ENCODE measurements at regions not wholly inside any gene's neighbourhood (a gene's known extent, or its start where the extent isn't known, plus 50 kb on each side); places are given as distances from the start of the nearest gene placed in this dataset.

DNA sequence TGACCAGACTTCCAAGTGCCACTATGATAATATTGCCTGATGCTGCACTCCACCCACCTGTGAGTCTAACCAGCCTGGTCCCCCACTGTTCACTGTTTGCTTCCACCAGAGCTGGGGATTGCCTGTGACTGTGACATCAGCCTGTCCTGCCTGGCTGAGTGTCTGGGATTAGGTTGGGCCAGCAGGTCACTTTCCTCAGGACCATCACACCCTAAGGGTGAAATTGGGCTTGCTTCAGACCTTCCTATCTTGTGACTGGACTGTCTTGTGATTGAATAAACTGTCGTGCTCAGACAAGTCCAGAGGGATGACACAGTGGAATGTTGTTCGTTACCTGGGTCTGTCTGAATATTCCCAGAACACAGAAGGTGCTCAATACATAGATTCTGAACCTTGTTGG, 87.4 kb upstream of the HK2 start:
- H3K9me3 ChIP-seq (ENCODE audit: control extremely low read depth in 1 of 3, control insufficient read depth in 2 of 3, insufficient read depth in 1 of 3, low read length in 2 of 3): no peaks in the 10 kb centered on the region

GRCh38 chr2:74747411-74748080, 86.4 kb upstream of the HK2 start:
- no peaks in the 10 kb centered on the region for H3K79me2 ChIP-seq (ENCODE audit: control insufficient read depth, insufficient read depth, low read length)

More for the DNA sequence above, 87.4 kb upstream of the HK2 start:
- no peak overlapping the region for H3K27ac ChIP-seq (ENCODE audit: low read length in 2 of 2)
- ATAC-seq (ENCODE audit: low read depth): no peak
- no peak overlapping the region for H2AFZ ChIP-seq (ENCODE audit: insufficient read depth, low read depth, low read length, poor library complexity, severe bottlenecking)
- Mint-ChIP-seq H3K9me3 (ENCODE audit: insufficient read depth) (no peaks in the 10 kb centered on the region), H3K27me3 (peaks cover 15% of the 10 kb centered on the region), H3K4me1 (no peaks in the 10 kb centered on the region), H3K4me3 (no peak overlapping the region), H3K27ac (no peak overlapping the region)
- TF ChIP-seq EZH2 (IDR thresholded peaks at IDR 0.05; ENCODE audit: borderline replicate concordance, insufficient read depth, low read depth, low read length, poor library complexity, severe bottlenecking): no peak
- TF ChIP-seq, protein P1, sequence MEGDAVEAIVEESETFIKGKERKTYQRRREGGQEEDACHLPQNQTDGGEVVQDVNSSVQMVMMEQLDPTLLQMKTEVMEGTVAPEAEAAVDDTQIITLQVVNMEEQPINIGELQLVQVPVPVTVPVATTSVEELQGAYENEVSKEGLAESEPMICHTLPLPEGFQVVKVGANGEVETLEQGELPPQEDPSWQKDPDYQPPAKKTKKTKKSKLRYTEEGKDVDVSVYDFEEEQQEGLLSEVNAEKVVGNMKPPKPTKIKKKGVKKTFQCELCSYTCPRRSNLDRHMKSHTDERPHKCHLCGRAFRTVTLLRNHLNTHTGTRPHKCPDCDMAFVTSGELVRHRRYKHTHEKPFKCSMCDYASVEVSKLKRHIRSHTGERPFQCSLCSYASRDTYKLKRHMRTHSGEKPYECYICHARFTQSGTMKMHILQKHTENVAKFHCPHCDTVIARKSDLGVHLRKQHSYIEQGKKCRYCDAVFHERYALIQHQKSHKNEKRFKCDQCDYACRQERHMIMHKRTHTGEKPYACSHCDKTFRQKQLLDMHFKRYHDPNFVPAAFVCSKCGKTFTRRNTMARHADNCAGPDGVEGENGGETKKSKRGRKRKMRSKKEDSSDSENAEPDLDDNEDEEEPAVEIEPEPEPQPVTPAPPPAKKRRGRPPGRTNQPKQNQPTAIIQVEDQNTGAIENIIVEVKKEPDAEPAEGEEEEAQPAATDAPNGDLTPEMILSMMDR (IDR thresholded peaks at IDR 0.05): no peak
- H3K4me1 ChIP-seq (ENCODE audit: control insufficient read depth in 2 of 2, insufficient read depth in 2 of 2, low read length in 2 of 2): no peaks in the 10 kb centered on the region
- CTCF ChIA-PET: no interaction called here
- no peaks in the 10 kb centered on the region for H3K36me3 ChIP-seq (replicated peaks in 1 of 2; ENCODE audit: control extremely low read depth in 1 of 2, control insufficient read depth in 1 of 2, extremely low read depth in 1 of 2, insufficient read depth in 2 of 2, low read length in 1 of 2)
- no peaks in the 10 kb centered on the region for H4K20me1 ChIP-seq (ENCODE audit: control insufficient read depth, insufficient read depth, low read length, poor library complexity, severe bottlenecking)
- H3K4me3 ChIP-seq (ENCODE audit: control extremely low read depth in 1 of 5, extremely low read depth in 1 of 5, insufficient read depth in 1 of 5, low read depth in 2 of 5, low read length in 4 of 5): no peak overlapping the region
- H3K79me2 ChIP-seq (ENCODE audit: control insufficient read depth, insufficient read depth, low read length): no peaks in the 10 kb centered on the region
- 72% methylated on average over 2 of the region's 2 CpGs for WGBS (ENCODE audit: insufficient coverage)
- POLR2A ChIA-PET: no interaction called here
- H3K4me2 ChIP-seq (replicated peaks; ENCODE audit: low read depth, low read length, poor library complexity, severe bottlenecking): no peak overlapping the region
- peaks cover 0 to 3% (median 0%) of the 10 kb centered on the region in 4 experiments for H3K27me3 ChIP-seq (replicated peaks in 1 of 4; ENCODE audit: control extremely low read depth in 1 of 4, control insufficient read depth in 3 of 4, insufficient read depth in 4 of 4, low read length in 3 of 4)
- intact Hi-C loops (cut with micrococcal nuclease): no loop called here
- no peak for DNase-seq
- no peak overlapping the region for H3K9ac ChIP-seq (ENCODE audit: low read length)

More at GRCh38 chr2:74747411-74748080, 86.4 kb upstream of the HK2 start:
- intact Hi-C loops (cut with micrococcal nuclease): no loop called here
- no peak overlapping the region for H3K27ac ChIP-seq (ENCODE audit: low read length in 2 of 2)
- no peaks in the 10 kb centered on the region for H3K4me1 ChIP-seq (ENCODE audit: control insufficient read depth in 2 of 2, insufficient read depth in 2 of 2, low read length in 2 of 2)
- no peak overlapping the region for H3K4me3 ChIP-seq (ENCODE audit: control extremely low read depth in 1 of 5, extremely low read depth in 1 of 5, insufficient read depth in 1 of 5, low read depth in 2 of 5, low read length in 4 of 5)
- no peaks in the 10 kb centered on the region for H3K9me3 ChIP-seq (ENCODE audit: control extremely low read depth in 1 of 3, control insufficient read depth in 2 of 3, insufficient read depth in 1 of 3, low read length in 2 of 3)
- H3K4me3 Mint-ChIP-seq: no peak overlapping the region
- ChIA-PET POLR2A (no interaction called here), CTCF (interaction anchor here (0.6 kb wide), 1 partner anchor 1887 kb away, joined by 3 read pairs; no protein-coding TSS in a partner anchor)
- H3K36me3 ChIP-seq (replicated peaks in 1 of 2; ENCODE audit: control extremely low read depth in 1 of 2, control insufficient read depth in 1 of 2, extremely low read depth in 1 of 2, insufficient read depth in 2 of 2, low read length in 1 of 2): no peaks in the 10 kb centered on the region
- H4K20me1 ChIP-seq (ENCODE audit: control insufficient read depth, insufficient read depth, low read length, poor library complexity, severe bottlenecking): no peaks in the 10 kb centered on the region
- H3K27me3 Mint-ChIP-seq: peaks cover 14% of the 10 kb centered on the region
- TF ChIP-seq EZH2 (IDR thresholded peaks at IDR 0.05; ENCODE audit: borderline replicate concordance, insufficient read depth, low read depth, low read length, poor library complexity, severe bottlenecking): no peak
- TF ChIP-seq, protein P1 (IDR thresholded peaks at IDR 0.05): no peak
- no peaks in the 10 kb centered on the region for H3K4me1 Mint-ChIP-seq
- H3K9me3 Mint-ChIP-seq (ENCODE audit: insufficient read depth): no peaks in the 10 kb centered on the region
- peaks cover 0 to 4% (median 2%) of the 10 kb centered on the region in 4 experiments for H3K27me3 ChIP-seq (replicated peaks in 1 of 4; ENCODE audit: control extremely low read depth in 1 of 4, control insufficient read depth in 3 of 4, insufficient read depth in 4 of 4, low read length in 3 of 4)
- no peak overlapping the region for H2AFZ ChIP-seq (ENCODE audit: insufficient read depth, low read depth, low read length, poor library complexity, severe bottlenecking)
- H3K9ac ChIP-seq (ENCODE audit: low read length): no peak overlapping the region
- ATAC-seq (ENCODE audit: low read depth) (no peak), DNase-seq (no peak)
- 75% methylated on average over 4 of the region's 7 CpGs for WGBS (ENCODE audit: insufficient coverage)
- no peak overlapping the region for H3K4me2 ChIP-seq (replicated peaks; ENCODE audit: low read depth, low read length, poor library complexity, severe bottlenecking)
- no peak overlapping the region for H3K27ac Mint-ChIP-seq
